Caco-2 (cell line): ENCODE measurements at regions not wholly inside any gene's neighbourhood (a gene's known extent, or its start where the extent isn't known, plus 50 kb on each side); places are given as distances from the start of the nearest gene placed in this dataset.

Experiments used
- BruUV-seq: library from RNA; stranded (reverse); fragments of 400-500 nt; replicated peaks from 2 replicates; lab custom pipeline; 2021; lab: Mats Ljungman, UMichigan
- CTCF ChIA-PET: fragments of 300-600 bp; sonication (Branson Sonifier 250); formaldehyde crosslinking; loops from one replicate; lab custom pipeline; 2022; ENCODE audit warnings: antibody characterized with exemption; lab: Charles Lee
- POLR2A ChIA-PET: fragments of 300-600 bp; sonication (Branson Sonifier 250); formaldehyde crosslinking; loops from one replicate; lab custom pipeline; 2022; ENCODE audit warnings: antibody characterized with exemption; lab: Charles Lee
- DNase-seq, 2 experiments: peaks; one replicate each; pipeline versions ENCODE4 v3.0.0 to v3.0.0-alpha.2; 2020 to 2022
- H3K27me3 ChIP-seq: replicated peaks from 2 replicates; pipeline ENCODE4 v1.6.0; 2011; ENCODE audit warnings: low read length; ENCODE audit not compliant: control insufficient read depth, insufficient read depth
- H3K36me3 ChIP-seq: 2 replicates; pipeline ENCODE4 v1.5.1; 2011; ENCODE audit warnings: low read length; ENCODE audit not compliant: control insufficient read depth, insufficient read depth
- H3K4me1 ChIP-seq: fragments of 250-450 bp; sonication (Bioruptor Pico); 2 replicates; pipeline ENCODE4 v1.5.1; 2020; ENCODE audit warnings: mild to moderate bottlenecking
- H3K4me3 ChIP-seq: 2 replicates; pipeline ENCODE4 v1.5.1; 2011; ENCODE audit warnings: low read depth, mild to moderate bottlenecking, control low read depth, low read length
- H3K9me3 ChIP-seq: fragments of 250-450 bp; sonication (Bioruptor Pico); 2 replicates; pipeline ENCODE4 v1.5.1; 2020; ENCODE audit warnings: mild to moderate bottlenecking, moderate library complexity
- H3K27ac Mint-ChIP-seq: one replicate; pipeline ENCODE4 v1.8.0; 2022; ENCODE audit warnings: mixed read lengths; ENCODE audit not compliant: unreplicated experiment
- H3K27me3 Mint-ChIP-seq: one replicate; pipeline ENCODE4 v1.8.0; 2022; ENCODE audit warnings: mixed read lengths; ENCODE audit not compliant: insufficient read depth, unreplicated experiment
- H3K36me3 Mint-ChIP-seq: one replicate; pipeline ENCODE4 v1.8.0; 2022; ENCODE audit warnings: mild to moderate bottlenecking, mixed read lengths; ENCODE audit not compliant: insufficient read depth, unreplicated experiment
- H3K4me1 Mint-ChIP-seq: one replicate; pipeline ENCODE4 v1.8.0; 2022; ENCODE audit warnings: low read depth, mixed read lengths; ENCODE audit not compliant: unreplicated experiment
- H3K4me3 Mint-ChIP-seq: one replicate; pipeline ENCODE4 v1.8.0; 2022; ENCODE audit warnings: mild to moderate bottlenecking, moderate library complexity, mixed read lengths; ENCODE audit not compliant: unreplicated experiment
- H3K9me3 Mint-ChIP-seq: one replicate; pipeline ENCODE4 v1.8.0; 2022; ENCODE audit warnings: mixed read lengths; ENCODE audit not compliant: unreplicated experiment
- intact Hi-C: fragments of 100-400 bp; cut with micrococcal nuclease; formaldehyde crosslinking; loops from one replicate; pipeline ENCODE4 v1.10.0; 2022; ENCODE audit not compliant: unreplicated experiment
- TF ChIP-seq, protein P1 (sequence below), 2 experiments: fragments of 200-600 bp in 1 of 2; IDR thresholded peaks; 1 replicate in 1 of 2; 2 replicates in 1 of 2; pipeline versions ENCODE4 v1.5.1 to v1.8.0; 2011 to 2022; ENCODE audit warnings: antibody characterized with exemption in 1 of 2, control low read depth in 1 of 2, inconsistent platforms in 1 of 2, low read depth in 1 of 2, low read length in 1 of 2, mild to moderate bottlenecking in 1 of 2, moderate library complexity in 1 of 2; ENCODE audit not compliant: insufficient read depth in 1 of 2, severe bottlenecking in 1 of 2, unreplicated experiment in 1 of 2

GRCh38 chr10:123417414-123417813 lies 248.7 kb upstream of the GPR26 start:
- intact Hi-C loops = no loop called here
- H3K36me3 Mint-ChIP-seq = no peaks in the 10 kb centered on the region
- H3K4me1 ChIP-seq = no peaks in the 10 kb centered on the region
- POLR2A ChIA-PET = no interaction called here
- no peak overlapping the region for H3K4me3 ChIP-seq
- no peaks in the 10 kb centered on the region for H3K27me3 Mint-ChIP-seq
- H3K9me3 Mint-ChIP-seq = no peaks in the 10 kb centered on the region
- CTCF ChIA-PET = interaction anchor here (0.6 kb wide), 1 partner anchor 396 kb away, joined by 8 read pairs; no protein-coding TSS in a partner anchor
- no peak overlapping the region for H3K27ac Mint-ChIP-seq
- BruUV-seq = no TSS peak
- no peak overlapping the region for H3K4me3 Mint-ChIP-seq
- TF ChIP-seq, protein P1, sequence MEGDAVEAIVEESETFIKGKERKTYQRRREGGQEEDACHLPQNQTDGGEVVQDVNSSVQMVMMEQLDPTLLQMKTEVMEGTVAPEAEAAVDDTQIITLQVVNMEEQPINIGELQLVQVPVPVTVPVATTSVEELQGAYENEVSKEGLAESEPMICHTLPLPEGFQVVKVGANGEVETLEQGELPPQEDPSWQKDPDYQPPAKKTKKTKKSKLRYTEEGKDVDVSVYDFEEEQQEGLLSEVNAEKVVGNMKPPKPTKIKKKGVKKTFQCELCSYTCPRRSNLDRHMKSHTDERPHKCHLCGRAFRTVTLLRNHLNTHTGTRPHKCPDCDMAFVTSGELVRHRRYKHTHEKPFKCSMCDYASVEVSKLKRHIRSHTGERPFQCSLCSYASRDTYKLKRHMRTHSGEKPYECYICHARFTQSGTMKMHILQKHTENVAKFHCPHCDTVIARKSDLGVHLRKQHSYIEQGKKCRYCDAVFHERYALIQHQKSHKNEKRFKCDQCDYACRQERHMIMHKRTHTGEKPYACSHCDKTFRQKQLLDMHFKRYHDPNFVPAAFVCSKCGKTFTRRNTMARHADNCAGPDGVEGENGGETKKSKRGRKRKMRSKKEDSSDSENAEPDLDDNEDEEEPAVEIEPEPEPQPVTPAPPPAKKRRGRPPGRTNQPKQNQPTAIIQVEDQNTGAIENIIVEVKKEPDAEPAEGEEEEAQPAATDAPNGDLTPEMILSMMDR (IDR thresholded peaks at IDR 0.05; ENCODE audit: insufficient read depth in 1 of 2, low read depth in 1 of 2, low read length in 1 of 2, severe bottlenecking in 1 of 2, unreplicated experiment in 1 of 2) = no peak
- H3K4me1 Mint-ChIP-seq = no peaks in the 10 kb centered on the region
- no peaks in the 10 kb centered on the region for H3K9me3 ChIP-seq
- no peaks in the 10 kb centered on the region for H3K36me3 ChIP-seq
- no peak for DNase-seq
- no peaks in the 10 kb centered on the region for H3K27me3 ChIP-seq

- Histone ChIP-seq H3K27me3 (no peaks in the 10 kb centered on the region), H3K9me3 (no peaks in the 10 kb centered on the region), H3K4me1 (no peaks in the 10 kb centered on the region), H3K4me3 (no peak overlapping the region), H3K36me3 (no peaks in the 10 kb centered on the region)
- H3K27me3 Mint-ChIP-seq = peaks cover 5% of the 10 kb centered on the region
- POLR2A ChIA-PET = no interaction called here
- no peaks in the 10 kb centered on the region for H3K4me1 Mint-ChIP-seq
- H3K4me3 Mint-ChIP-seq = no peak overlapping the region
- no peak overlapping the region for H3K27ac Mint-ChIP-seq
- TF ChIP-seq, protein P1 (IDR thresholded peaks at IDR 0.05; ENCODE audit: insufficient read depth in 1 of 2, low read depth in 1 of 2, low read length in 1 of 2, severe bottlenecking in 1 of 2, unreplicated experiment in 1 of 2) = no peak
- no TSS peak for BruUV-seq
- no peaks in the 10 kb centered on the region for H3K36me3 Mint-ChIP-seq
- no peaks in the 10 kb centered on the region for H3K9me3 Mint-ChIP-seq
- CTCF ChIA-PET = no interaction called here
- intact Hi-C loops = no loop called here
- DNase-seq = no peak
Observed at GRCh38 chr10:123421461-123421860, 244.7 kb upstream of the GPR26 start.

DNA sequence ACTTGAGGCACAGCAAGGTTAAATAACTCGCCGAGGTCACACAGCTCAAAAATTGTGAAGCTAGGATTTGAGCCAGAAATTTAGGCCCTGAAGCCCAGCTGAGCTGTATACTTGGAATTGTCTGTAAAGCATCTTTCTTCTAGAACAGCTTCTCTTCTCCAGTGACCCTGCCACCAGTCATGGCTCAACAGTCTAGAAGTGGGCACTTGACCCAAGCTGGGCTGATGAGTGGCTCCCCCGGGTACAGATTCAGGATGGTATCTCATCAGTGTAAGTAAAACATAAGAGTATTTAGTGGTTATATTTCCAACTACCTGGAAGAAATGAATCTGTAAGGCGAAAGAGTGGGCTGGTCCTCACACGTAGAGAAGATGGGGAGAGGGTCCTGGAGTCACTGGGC lies 243.9 kb upstream of the GPR26 start:
- BruUV-seq = no TSS peak
- H3K27ac Mint-ChIP-seq = no peak overlapping the region

More for the DNA sequence above, 243.9 kb upstream of the GPR26 start:
- Histone ChIP-seq H3K36me3 (no peaks in the 10 kb centered on the region), H3K4me3 (no peak overlapping the region), H3K27me3 (no peaks in the 10 kb centered on the region), H3K9me3 (no peaks in the 10 kb centered on the region), H3K4me1 (no peaks in the 10 kb centered on the region)
- TF ChIP-seq, protein P1 (IDR thresholded peaks at IDR 0.05; ENCODE audit: insufficient read depth in 1 of 2, low read depth in 1 of 2, low read length in 1 of 2, severe bottlenecking in 1 of 2, unreplicated experiment in 1 of 2) = no peak
- ChIA-PET POLR2A (no interaction called here), CTCF (no interaction called here)
- no peaks in the 10 kb centered on the region for H3K4me1 Mint-ChIP-seq
- no peaks in the 10 kb centered on the region for H3K36me3 Mint-ChIP-seq
- no peak overlapping the region for H3K4me3 Mint-ChIP-seq
- intact Hi-C loops = loop anchor here (2.0 kb wide), 1 partner anchor 137 kb away; no protein-coding TSS in a partner anchor
- DNase-seq = no peak
- no peaks in the 10 kb centered on the region for H3K9me3 Mint-ChIP-seq
- peaks cover 10% of the 10 kb centered on the region for H3K27me3 Mint-ChIP-seq
